ENCODE measurements at regions not wholly inside any gene's neighbourhood (a gene's known extent, or its start where the extent isn't known, plus 50 kb on each side); places are given as distances from the start of the nearest gene placed in this dataset.

DNA sequence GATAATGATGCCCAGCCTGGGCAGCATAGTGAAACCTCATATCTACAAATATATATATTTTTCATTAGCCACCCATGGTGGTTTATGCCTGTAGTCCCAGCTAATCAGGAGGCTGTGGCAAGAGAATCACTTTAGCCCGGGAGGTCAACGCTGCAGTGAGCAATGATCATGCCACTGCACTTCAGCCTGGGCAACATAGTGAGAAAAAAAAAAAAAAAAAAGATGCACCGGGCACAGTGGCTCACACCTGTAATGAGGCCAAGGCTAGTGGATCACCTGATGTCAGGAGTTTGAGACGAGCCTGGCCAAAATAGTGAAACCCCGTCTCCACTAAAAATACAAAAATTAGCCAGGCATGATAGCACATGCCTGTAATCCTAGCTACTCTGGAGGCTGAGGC is 50.2 kb upstream of the ADRA1B start:
- no peak for TF ChIP-seq POLR2A (IDR thresholded peaks at IDR 0.05; ENCODE audit: low read depth, low read length)
- TF ChIP-seq, protein P1, sequence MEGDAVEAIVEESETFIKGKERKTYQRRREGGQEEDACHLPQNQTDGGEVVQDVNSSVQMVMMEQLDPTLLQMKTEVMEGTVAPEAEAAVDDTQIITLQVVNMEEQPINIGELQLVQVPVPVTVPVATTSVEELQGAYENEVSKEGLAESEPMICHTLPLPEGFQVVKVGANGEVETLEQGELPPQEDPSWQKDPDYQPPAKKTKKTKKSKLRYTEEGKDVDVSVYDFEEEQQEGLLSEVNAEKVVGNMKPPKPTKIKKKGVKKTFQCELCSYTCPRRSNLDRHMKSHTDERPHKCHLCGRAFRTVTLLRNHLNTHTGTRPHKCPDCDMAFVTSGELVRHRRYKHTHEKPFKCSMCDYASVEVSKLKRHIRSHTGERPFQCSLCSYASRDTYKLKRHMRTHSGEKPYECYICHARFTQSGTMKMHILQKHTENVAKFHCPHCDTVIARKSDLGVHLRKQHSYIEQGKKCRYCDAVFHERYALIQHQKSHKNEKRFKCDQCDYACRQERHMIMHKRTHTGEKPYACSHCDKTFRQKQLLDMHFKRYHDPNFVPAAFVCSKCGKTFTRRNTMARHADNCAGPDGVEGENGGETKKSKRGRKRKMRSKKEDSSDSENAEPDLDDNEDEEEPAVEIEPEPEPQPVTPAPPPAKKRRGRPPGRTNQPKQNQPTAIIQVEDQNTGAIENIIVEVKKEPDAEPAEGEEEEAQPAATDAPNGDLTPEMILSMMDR (IDR thresholded peaks at IDR 0.05 in 2 of 3, conservative IDR thresholded peaks at IDR 0.05 in 1 of 3; ENCODE audit: control insufficient read depth in 2 of 3, extremely low read depth in 1 of 3, insufficient read depth in 1 of 3, low read depth in 3 of 3, low read length in 3 of 3), result no peak
- no peak for TF ChIP-seq ZNF274 (IDR thresholded peaks at IDR 0.05; ENCODE audit: insufficient read depth, insufficient read length)
- no peak for TF ChIP-seq CHD2 (IDR thresholded peaks at IDR 0.05; ENCODE audit: borderline replicate concordance, low read depth, low read length)
- TF ChIP-seq SIN3A (IDR thresholded peaks at IDR 0.05; ENCODE audit: low read depth, low read length), result no peak
- no peak for TF ChIP-seq SP1 (IDR thresholded peaks at IDR 0.05; ENCODE audit: low read depth, low read length)
- TF ChIP-seq, protein P2, sequence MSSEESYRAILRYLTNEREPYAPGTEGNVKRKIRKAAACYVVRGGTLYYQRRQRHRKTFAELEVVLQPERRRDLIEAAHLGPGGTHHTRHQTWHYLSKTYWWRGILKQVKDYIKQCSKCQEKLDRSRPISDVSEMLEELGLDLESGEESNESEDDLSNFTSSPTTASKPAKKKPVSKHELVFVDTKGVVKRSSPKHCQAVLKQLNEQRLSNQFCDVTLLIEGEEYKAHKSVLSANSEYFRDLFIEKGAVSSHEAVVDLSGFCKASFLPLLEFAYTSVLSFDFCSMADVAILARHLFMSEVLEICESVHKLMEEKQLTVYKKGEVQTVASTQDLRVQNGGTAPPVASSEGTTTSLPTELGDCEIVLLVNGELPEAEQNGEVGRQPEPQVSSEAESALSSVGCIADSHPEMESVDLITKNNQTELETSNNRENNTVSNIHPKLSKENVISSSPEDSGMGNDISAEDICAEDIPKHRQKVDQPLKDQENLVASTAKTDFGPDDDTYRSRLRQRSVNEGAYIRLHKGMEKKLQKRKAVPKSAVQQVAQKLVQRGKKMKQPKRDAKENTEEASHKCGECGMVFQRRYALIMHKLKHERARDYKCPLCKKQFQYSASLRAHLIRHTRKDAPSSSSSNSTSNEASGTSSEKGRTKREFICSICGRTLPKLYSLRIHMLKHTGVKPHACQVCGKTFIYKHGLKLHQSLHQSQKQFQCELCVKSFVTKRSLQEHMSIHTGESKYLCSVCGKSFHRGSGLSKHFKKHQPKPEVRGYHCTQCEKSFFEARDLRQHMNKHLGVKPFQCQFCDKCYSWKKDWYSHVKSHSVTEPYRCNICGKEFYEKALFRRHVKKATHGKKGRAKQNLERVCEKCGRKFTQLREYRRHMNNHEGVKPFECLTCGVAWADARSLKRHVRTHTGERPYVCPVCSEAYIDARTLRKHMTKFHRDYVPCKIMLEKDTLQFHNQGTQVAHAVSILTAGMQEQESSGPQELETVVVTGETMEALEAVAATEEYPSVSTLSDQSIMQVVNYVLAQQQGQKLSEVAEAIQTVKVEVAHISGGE (CRISPR knock-in tag; IDR thresholded peaks at IDR 0.05), result no peak
- no peak for TF ChIP-seq POLR2AphosphoS5 (IDR thresholded peaks at IDR 0.05; ENCODE audit: low read length)
- no peak for TF ChIP-seq MTA3 (IDR thresholded peaks at IDR 0.05; ENCODE audit: borderline replicate concordance, low read length)
- no peak for TF ChIP-seq SUZ12 (IDR thresholded peaks at IDR 0.05; ENCODE audit: unreplicated experiment)
- TF ChIP-seq GABPA (IDR thresholded peaks at IDR 0.05; ENCODE audit: low read depth), result no peak
- TF ChIP-seq NR2C2 (IDR thresholded peaks at IDR 0.05; ENCODE audit: borderline replicate concordance, control insufficient read depth, insufficient read length, low read depth), result no peak
- TF ChIP-seq HCFC1 (IDR thresholded peaks at IDR 0.05; ENCODE audit: low read length), result no peak

All from GM12878 (cell line).